MM.1S (cell line): ENCODE measurements at regions not wholly inside any gene's neighbourhood (a gene's known extent, or its start where the extent isn't known, plus 50 kb on each side); places are given as distances from the start of the nearest gene placed in this dataset.

Source experiments
- CTCF ChIP-seq: fragments of 300-600 bp; sonication (generic); IDR thresholded peaks from 2 replicates; pipeline ENCODE4 v1.5.1; 2016; ENCODE audit warnings: antibody characterized with exemption, low read length, mixed read lengths
- EZH2 ChIP-seq: fragments of 300-600 bp; sonication (generic); optimal IDR thresholded peaks from 2 replicates; pipeline ENCODE3; 2017; ENCODE audit warnings: low read depth, mild to moderate bottlenecking, antibody characterized with exemption, low read length, mixed read lengths

GRCh38 chr5:37966291-37966690, 126.5 kb upstream of the GDNF start:
- TF ChIP-seq CTCF (no peak), EZH2 (no peak)
